ENCODE measurements at regions not wholly inside any gene's neighbourhood (a gene's known extent, or its start where the extent isn't known, plus 50 kb on each side); places are given as distances from the start of the nearest gene placed in this dataset.

DNA sequence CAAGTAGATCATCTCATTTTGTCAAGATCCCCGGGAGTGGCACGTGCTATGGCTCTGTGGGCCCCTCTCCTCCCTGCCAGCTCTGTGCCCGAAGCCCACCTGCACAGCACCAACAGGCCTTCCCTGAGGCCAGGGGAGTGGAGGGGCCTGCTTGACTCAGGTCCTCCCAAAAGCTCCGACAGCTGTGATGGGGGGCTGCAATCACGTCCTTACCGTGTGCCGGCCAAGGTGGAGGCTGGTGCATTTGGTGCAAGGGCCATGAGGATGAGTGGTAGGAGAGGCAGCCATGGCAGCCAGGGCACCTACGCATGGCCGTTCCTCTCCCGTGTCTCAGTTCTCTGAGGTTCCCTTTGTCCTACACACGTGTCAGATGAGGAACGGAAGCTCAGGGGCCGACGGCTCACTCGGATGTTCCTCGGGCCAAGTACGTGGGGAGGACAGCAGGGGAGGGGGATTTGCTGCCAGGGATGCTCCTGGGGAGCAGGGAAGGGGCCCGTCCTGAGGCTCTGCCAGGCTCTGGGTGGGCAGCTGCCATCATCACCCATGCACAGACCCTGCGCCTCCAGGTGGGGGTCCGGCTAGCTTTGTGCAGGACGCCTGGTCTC lies 95.8 kb downstream of the HMX1 start:
- TF ChIP-seq SIN3A (IDR thresholded peaks at IDR 0.05; ENCODE audit: borderline replicate concordance, insufficient read depth, low read length), result no peak
- no peak for TF ChIP-seq FOXP2 (optimal IDR thresholded peaks at IDR 0.05; ENCODE audit: borderline replicate concordance, extremely low read depth, extremely low read length, insufficient read depth)
- no peak for TF ChIP-seq POLR2AphosphoS5 (IDR thresholded peaks at IDR 0.05; ENCODE audit: low read depth, low read length)
- TF ChIP-seq REST (IDR thresholded peaks at IDR 0.05; ENCODE audit: insufficient read depth in 1 of 2, low read depth in 2 of 2, low read length in 2 of 2), result no peak
- TF ChIP-seq TAF1 (IDR thresholded peaks at IDR 0.05; ENCODE audit: borderline replicate concordance, insufficient read depth, low read length), result no peak

GRCh38 chr4:8775121-8775520 lies 96.5 kb downstream of the HMX1 start:
- TF ChIP-seq TAF1 (IDR thresholded peaks at IDR 0.05; ENCODE audit: borderline replicate concordance, insufficient read depth, low read length) (no peak), REST (IDR thresholded peaks at IDR 0.05; ENCODE audit: insufficient read depth in 1 of 2, low read depth in 2 of 2, low read length in 2 of 2) (no peak), SIN3A (IDR thresholded peaks at IDR 0.05; ENCODE audit: borderline replicate concordance, insufficient read depth, low read length) (no peak), POLR2AphosphoS5 (IDR thresholded peaks at IDR 0.05; ENCODE audit: low read depth, low read length) (no peak), FOXP2 (optimal IDR thresholded peaks at IDR 0.05; ENCODE audit: borderline replicate concordance, extremely low read depth, extremely low read length, insufficient read depth) (no peak)

DNA sequence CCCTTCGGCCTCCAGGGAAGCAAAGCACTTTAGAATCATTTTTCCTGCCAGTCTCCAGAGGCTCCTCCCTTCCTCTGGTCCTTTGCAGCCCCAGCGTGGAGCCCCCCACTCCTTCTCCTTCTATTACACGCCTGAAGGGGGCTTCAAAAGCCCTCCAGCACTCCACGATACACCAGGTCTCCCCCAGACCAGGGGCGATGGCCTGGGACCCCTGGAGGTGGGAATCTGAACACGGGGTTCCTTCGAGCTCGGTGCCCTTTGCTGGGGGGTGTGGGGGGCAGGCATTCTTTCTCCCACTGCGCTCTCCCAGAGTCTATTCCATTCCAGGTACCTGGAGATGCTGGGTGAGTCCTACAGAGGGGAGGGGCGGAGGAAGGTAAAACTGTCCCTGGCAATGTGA lies 97.6 kb downstream of the HMX1 start:
- TF ChIP-seq FOXP2 (optimal IDR thresholded peaks at IDR 0.05; ENCODE audit: borderline replicate concordance, extremely low read depth, extremely low read length, insufficient read depth), result no peak
- TF ChIP-seq POLR2AphosphoS5 (IDR thresholded peaks at IDR 0.05; ENCODE audit: low read depth, low read length), result no peak
- no peak for TF ChIP-seq TAF1 (IDR thresholded peaks at IDR 0.05; ENCODE audit: borderline replicate concordance, insufficient read depth, low read length)
- TF ChIP-seq SIN3A (IDR thresholded peaks at IDR 0.05; ENCODE audit: borderline replicate concordance, insufficient read depth, low read length), result no peak
- no peak for TF ChIP-seq REST (IDR thresholded peaks at IDR 0.05; ENCODE audit: insufficient read depth in 1 of 2, low read depth in 2 of 2, low read length in 2 of 2)

DNA sequence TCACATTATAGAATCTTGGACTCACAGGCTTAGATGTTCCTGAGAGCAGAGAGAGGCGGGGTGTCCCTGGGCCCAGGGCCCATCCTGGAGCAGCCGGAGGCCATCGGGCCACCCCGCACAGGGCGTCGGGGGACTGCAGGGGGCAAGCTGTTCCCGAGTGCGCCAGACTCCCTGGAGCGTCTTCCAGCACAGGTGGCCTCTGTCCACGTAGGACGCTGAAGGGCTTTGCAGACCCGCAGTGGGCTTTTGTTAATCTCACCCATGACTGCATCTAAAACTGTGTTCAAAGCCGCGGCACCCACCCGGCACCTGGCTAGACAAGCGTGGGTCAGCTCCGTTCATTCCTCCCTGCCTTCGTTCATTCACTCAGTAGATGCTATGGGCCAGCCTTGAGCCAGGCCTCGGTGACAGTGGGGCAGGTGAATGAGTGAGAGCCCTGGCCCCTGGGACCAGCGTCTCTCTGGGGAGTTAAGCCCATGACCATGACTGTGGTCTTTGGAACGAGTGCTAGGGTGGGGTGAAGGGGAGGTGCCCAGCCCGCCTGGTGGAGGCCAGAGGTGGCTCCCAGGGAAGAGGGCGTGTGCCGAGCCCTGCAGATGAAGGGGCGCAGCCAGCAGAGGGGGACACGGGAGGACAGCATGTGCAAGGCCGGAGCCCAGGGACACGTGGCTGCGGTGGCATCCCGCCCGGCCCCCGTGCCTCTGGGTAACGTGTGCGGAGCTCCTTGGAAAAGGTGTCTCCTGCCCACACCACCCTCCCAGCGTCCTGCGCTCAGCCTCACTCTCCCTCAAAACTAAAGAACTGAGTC lies 98.3 kb downstream of the HMX1 start:
- no peak for TF ChIP-seq TAF1 (IDR thresholded peaks at IDR 0.05; ENCODE audit: borderline replicate concordance, insufficient read depth, low read length)
- TF ChIP-seq POLR2AphosphoS5 (IDR thresholded peaks at IDR 0.05; ENCODE audit: low read depth, low read length), result no peak
- no peak for TF ChIP-seq REST (IDR thresholded peaks at IDR 0.05; ENCODE audit: insufficient read depth in 1 of 2, low read depth in 2 of 2, low read length in 2 of 2)

Measured in PFSK-1 (cell line).